ENCODE measurements at regions not wholly inside any gene's neighbourhood (a gene's known extent, or its start where the extent isn't known, plus 50 kb on each side); places are given as distances from the start of the nearest gene placed in this dataset.

DNA sequence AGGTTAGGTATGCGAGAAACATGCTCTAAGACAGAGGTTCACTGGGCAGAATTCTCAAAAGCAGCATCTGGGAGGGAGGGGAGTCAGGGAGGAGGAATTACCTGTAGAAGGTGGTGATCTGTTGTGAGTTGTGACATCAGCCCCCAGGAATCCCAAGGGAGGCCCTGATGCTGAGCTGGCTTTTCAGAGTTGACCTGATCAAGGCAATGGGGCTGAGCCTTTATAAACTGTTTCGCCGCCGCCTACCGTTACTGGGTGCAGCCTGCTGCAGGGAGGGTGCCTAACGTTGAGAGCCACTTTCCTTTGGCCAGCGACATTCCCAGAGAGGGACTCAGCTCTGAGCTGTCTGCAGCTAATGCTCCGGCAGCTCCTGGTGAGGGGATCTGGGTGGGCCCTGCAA is 257.9 kb upstream of the TMEM132C start:
- Histone ChIP-seq H3K4me3 (ENCODE audit: low read length in 3 of 3) (no peak overlapping the region), H3K27ac (ENCODE audit: low read depth in 2 of 2, low read length in 2 of 2) (no peak overlapping the region), H3K27me3 (ENCODE audit: control insufficient read depth, insufficient read depth, low read length) (no peaks in the 10 kb centered on the region), H3K36me3 (ENCODE audit: control insufficient read depth in 2 of 3, insufficient read depth in 3 of 3, low read length in 3 of 3) (no peaks in the 10 kb centered on the region), H3K4me1 (ENCODE audit: control insufficient read depth in 2 of 3, insufficient read depth in 2 of 3, low read depth in 1 of 3, low read length in 3 of 3) (no peaks in the 10 kb centered on the region), H3K9me3 (ENCODE audit: control insufficient read depth in 2 of 3, insufficient read depth in 1 of 3, low read length in 3 of 3) (no peaks in the 10 kb centered on the region), H3K9ac (ENCODE audit: low read length in 3 of 3) (no peak overlapping the region)
- TF ChIP-seq, protein P1, sequence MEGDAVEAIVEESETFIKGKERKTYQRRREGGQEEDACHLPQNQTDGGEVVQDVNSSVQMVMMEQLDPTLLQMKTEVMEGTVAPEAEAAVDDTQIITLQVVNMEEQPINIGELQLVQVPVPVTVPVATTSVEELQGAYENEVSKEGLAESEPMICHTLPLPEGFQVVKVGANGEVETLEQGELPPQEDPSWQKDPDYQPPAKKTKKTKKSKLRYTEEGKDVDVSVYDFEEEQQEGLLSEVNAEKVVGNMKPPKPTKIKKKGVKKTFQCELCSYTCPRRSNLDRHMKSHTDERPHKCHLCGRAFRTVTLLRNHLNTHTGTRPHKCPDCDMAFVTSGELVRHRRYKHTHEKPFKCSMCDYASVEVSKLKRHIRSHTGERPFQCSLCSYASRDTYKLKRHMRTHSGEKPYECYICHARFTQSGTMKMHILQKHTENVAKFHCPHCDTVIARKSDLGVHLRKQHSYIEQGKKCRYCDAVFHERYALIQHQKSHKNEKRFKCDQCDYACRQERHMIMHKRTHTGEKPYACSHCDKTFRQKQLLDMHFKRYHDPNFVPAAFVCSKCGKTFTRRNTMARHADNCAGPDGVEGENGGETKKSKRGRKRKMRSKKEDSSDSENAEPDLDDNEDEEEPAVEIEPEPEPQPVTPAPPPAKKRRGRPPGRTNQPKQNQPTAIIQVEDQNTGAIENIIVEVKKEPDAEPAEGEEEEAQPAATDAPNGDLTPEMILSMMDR (IDR thresholded peaks at IDR 0.05; ENCODE audit: borderline replicate concordance, extremely low read depth, insufficient read depth): no peak
- no peak for DNase-seq
- FAIRE-seq: no peak
- intact Hi-C loops (cut with DNase I): no loop called here

DNA sequence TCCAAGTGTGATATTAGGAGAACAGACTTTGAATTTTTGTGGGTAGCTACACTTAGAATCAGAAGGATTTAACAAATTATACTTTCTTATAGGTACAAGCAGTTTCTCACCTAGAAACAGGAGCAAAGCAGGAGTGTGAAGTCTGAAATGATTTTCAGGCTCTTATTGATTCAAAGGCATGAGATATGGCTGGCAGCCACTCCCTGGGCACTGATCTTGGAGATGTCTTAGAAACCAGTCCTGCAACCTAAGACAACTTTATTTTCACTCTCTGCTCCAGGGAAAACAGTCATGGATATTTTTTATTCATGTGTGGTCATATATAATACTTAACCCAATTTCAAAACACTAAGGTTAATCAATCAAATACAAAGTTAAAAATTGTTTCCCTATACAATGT is 254.9 kb upstream of the TMEM132C start:
- no peaks in the 10 kb centered on the region for H3K27me3 ChIP-seq (ENCODE audit: control insufficient read depth, insufficient read depth, low read length)
- H3K4me1 ChIP-seq (ENCODE audit: control insufficient read depth in 2 of 3, insufficient read depth in 2 of 3, low read depth in 1 of 3, low read length in 3 of 3): no peaks in the 10 kb centered on the region
- DNase-seq: no peak
- H3K27ac ChIP-seq (ENCODE audit: low read depth in 2 of 2, low read length in 2 of 2): no peak overlapping the region
- no peak overlapping the region for H3K9ac ChIP-seq (ENCODE audit: low read length in 3 of 3)
- intact Hi-C loops (cut with DNase I): no loop called here
- H3K4me3 ChIP-seq (ENCODE audit: low read length in 3 of 3): no peak overlapping the region
- no peaks in the 10 kb centered on the region for H3K9me3 ChIP-seq (ENCODE audit: control insufficient read depth in 2 of 3, insufficient read depth in 1 of 3, low read length in 3 of 3)
- no peak for FAIRE-seq
- H3K36me3 ChIP-seq (ENCODE audit: control insufficient read depth in 2 of 3, insufficient read depth in 3 of 3, low read length in 3 of 3): no peaks in the 10 kb centered on the region
- TF ChIP-seq, protein P1 (IDR thresholded peaks at IDR 0.05; ENCODE audit: borderline replicate concordance, extremely low read depth, insufficient read depth): no peak

DNA sequence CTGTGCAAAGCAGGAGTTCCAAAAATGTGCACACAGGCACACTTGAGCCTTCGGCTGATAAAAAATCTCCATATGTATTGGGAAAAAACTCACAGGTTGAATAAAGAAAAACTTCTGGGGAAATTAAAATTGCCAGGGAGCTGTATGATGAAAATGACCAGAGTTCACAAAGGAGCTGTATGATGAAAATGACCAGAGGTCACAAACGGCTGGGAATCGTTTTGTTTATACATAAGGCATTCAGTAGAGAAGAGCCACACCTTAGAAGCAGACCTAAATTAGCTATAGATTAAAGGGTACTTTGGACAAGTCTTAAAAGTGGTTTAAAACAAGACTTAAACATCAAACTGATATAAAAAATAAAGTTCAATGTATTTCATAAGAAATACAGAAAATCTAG is 251.7 kb upstream of the TMEM132C start:
- H3K27me3 ChIP-seq (ENCODE audit: control insufficient read depth, insufficient read depth, low read length): no peaks in the 10 kb centered on the region

DNA sequence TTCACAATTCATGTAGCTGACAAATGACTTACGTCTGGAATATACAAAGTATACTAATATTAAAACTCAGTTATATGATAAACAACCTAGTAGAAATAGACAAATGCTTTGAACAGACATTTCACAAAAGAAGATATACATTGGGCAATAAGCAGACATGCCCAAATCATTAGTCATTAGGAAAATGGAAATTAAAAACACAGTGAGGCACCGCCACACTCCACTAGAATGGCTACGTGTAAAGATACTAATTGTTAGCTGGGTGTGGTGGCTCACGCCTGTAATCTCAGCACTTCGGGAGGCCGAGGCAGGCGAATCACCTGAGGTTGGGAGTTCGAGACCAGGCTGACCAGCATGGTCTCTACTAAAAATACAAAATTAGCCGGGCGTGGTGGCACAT is 248.9 kb upstream of the TMEM132C start:
- FAIRE-seq (no peak), DNase-seq (no peak)
- H3K36me3 ChIP-seq (ENCODE audit: control insufficient read depth in 2 of 3, insufficient read depth in 3 of 3, low read length in 3 of 3): no peaks in the 10 kb centered on the region
- H3K9me3 ChIP-seq (ENCODE audit: control insufficient read depth in 2 of 3, insufficient read depth in 1 of 3, low read length in 3 of 3): no peaks in the 10 kb centered on the region
- intact Hi-C loops (cut with DNase I): no loop called here
- H3K27ac ChIP-seq (ENCODE audit: low read depth in 2 of 2, low read length in 2 of 2): no peak overlapping the region
- no peaks in the 10 kb centered on the region for H3K4me1 ChIP-seq (ENCODE audit: control insufficient read depth in 2 of 3, insufficient read depth in 2 of 3, low read depth in 1 of 3, low read length in 3 of 3)
- TF ChIP-seq, protein P1 (IDR thresholded peaks at IDR 0.05; ENCODE audit: borderline replicate concordance, extremely low read depth, insufficient read depth): no peak
- no peaks in the 10 kb centered on the region for H3K27me3 ChIP-seq (ENCODE audit: control insufficient read depth, insufficient read depth, low read length)
- H3K4me3 ChIP-seq (ENCODE audit: low read length in 3 of 3): no peak overlapping the region
- no peak overlapping the region for H3K9ac ChIP-seq (ENCODE audit: low read length in 3 of 3)

More for the DNA sequence above, 251.7 kb upstream of the TMEM132C start:
- H3K36me3 ChIP-seq (ENCODE audit: control insufficient read depth in 2 of 3, insufficient read depth in 3 of 3, low read length in 3 of 3): no peaks in the 10 kb centered on the region
- no peak for FAIRE-seq
- TF ChIP-seq, protein P1 (IDR thresholded peaks at IDR 0.05; ENCODE audit: borderline replicate concordance, extremely low read depth, insufficient read depth): no peak
- H3K9ac ChIP-seq (ENCODE audit: low read length in 3 of 3): no peak overlapping the region
- H3K9me3 ChIP-seq (ENCODE audit: control insufficient read depth in 2 of 3, insufficient read depth in 1 of 3, low read length in 3 of 3): no peaks in the 10 kb centered on the region
- H3K4me3 ChIP-seq (ENCODE audit: low read length in 3 of 3): no peak overlapping the region
- intact Hi-C loops (cut with DNase I): no loop called here
- H3K4me1 ChIP-seq (ENCODE audit: control insufficient read depth in 2 of 3, insufficient read depth in 2 of 3, low read depth in 1 of 3, low read length in 3 of 3): no peaks in the 10 kb centered on the region
- H3K27ac ChIP-seq (ENCODE audit: low read depth in 2 of 2, low read length in 2 of 2): no peak overlapping the region
- no peak for DNase-seq
